Thyroid gland (tissue), 4 donors: ENCODE measurements at regions not wholly inside any gene's neighbourhood (a gene's known extent, or its start where the extent isn't known, plus 50 kb on each side); places are given as distances from the start of the nearest gene placed in this dataset.

Experiments
- DNase-seq, 2 donors: peaks; one replicate each; pipeline ENCODE4 v3.0.0-alpha.2; 2019
- H3K27ac ChIP-seq, 3 donors: fragments of 200-600 bp; sonication (generic); 1 replicate in 2 of 3; 2 replicates in 1 of 3; pipeline ENCODE4 v1.5.1; 2016 to 2019; ENCODE audit warnings: mild to moderate bottlenecking in 1 of 3, moderate library complexity in 1 of 3
- H3K27me3 ChIP-seq: fragments of 200-600 bp; sonication (generic); one replicate; pipeline ENCODE4 v1.5.1; 2019
- H3K36me3 ChIP-seq, 2 donors: fragments of 200-600 bp; sonication (generic); one replicate each; pipeline ENCODE4 v1.5.1; 2016 to 2019
- H3K4me1 ChIP-seq, 2 donors: fragments of 200-600 bp; sonication (generic); one replicate each; pipeline ENCODE4 v1.5.1; 2017 to 2019
- H3K4me3 ChIP-seq, 3 donors: fragments of 200-600 bp; sonication (generic); replicated peaks in 1 of 3; 1 replicate in 2 of 3; 2 replicates in 1 of 3; pipeline ENCODE4 v1.5.1; 2016; ENCODE audit warnings: mild to moderate bottlenecking in 1 of 3
- H3K9me3 ChIP-seq: fragments of 200-600 bp; sonication (generic); one replicate; pipeline ENCODE4 v1.5.1; 2017
- POLR2A ChIP-seq, 2 donors: fragments of 450-650 bp; IDR thresholded peaks; one replicate each; pipeline ENCODE4 v1.6.1; 2017; ENCODE audit warnings: antibody characterized with exemption in 2 of 2, mild to moderate bottlenecking in 2 of 2, moderate library complexity in 1 of 2
- WGBS, 2 donors: methylation state at CpG; one replicate each; pipeline ENCODE4 v1.1.5; 2017; 5-methylcytosine and 5-hydroxymethylcytosine counted together
- intact Hi-C: fragments of 100-400 bp; cut with DNase I; formaldehyde crosslinking; loops from one replicate; pipeline ENCODE4 v1.15.1; 2023
- TF ChIP-seq, protein P1 (sequence below), 6 experiments: fragments of 200-600 bp in 3 of 6; fragments of 450-650 bp in 3 of 6; sonication (generic) in 3 of 6; IDR thresholded peaks; one replicate each; pipeline ENCODE4 v1.5.1; 2016 to 2019; ENCODE audit warnings: antibody characterized with exemption in 6 of 6, mild to moderate bottlenecking in 2 of 6, inconsistent platforms in 1 of 6, moderate library complexity in 1 of 6

DNA sequence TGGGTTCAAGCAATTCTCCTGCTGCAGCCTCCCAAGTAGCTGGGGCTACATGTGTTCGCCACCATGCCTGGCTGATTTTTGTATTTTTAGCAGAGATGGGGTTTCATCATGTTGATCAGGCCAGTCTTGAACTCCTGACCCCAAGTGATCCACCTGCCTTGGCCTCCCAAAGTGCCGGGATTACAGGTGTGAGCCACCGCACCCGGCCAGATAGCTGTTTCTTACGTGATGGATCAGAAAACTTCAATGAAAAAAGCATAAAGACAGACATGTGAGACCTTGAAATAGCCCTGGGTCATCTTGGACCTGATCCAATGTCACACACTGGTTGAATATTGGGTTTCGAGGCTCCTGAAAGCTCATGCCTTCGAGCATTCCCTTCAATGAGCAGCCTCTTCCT, 66.7 kb upstream of the RTN4 start:
- Histone ChIP-seq H3K27me3 (no peaks in the 10 kb centered on the region), H3K4me1 (peaks cover 2 to 25% of the 10 kb centered on the region in 2 donors), H3K4me3 (no peak overlapping the region), H3K36me3 (no peaks in the 10 kb centered on the region), H3K27ac (no peak overlapping the region), H3K9me3 (no peaks in the 10 kb centered on the region)
- 86 to 99% methylated on average over 7 of the region's 7 CpGs for WGBS, 2 donors
- DNase-seq, result no peak
- intact Hi-C loops, result no loop called here
- no peak for TF ChIP-seq POLR2A (IDR thresholded peaks at IDR 0.05)
- TF ChIP-seq, protein P1, sequence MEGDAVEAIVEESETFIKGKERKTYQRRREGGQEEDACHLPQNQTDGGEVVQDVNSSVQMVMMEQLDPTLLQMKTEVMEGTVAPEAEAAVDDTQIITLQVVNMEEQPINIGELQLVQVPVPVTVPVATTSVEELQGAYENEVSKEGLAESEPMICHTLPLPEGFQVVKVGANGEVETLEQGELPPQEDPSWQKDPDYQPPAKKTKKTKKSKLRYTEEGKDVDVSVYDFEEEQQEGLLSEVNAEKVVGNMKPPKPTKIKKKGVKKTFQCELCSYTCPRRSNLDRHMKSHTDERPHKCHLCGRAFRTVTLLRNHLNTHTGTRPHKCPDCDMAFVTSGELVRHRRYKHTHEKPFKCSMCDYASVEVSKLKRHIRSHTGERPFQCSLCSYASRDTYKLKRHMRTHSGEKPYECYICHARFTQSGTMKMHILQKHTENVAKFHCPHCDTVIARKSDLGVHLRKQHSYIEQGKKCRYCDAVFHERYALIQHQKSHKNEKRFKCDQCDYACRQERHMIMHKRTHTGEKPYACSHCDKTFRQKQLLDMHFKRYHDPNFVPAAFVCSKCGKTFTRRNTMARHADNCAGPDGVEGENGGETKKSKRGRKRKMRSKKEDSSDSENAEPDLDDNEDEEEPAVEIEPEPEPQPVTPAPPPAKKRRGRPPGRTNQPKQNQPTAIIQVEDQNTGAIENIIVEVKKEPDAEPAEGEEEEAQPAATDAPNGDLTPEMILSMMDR (IDR thresholded peaks at IDR 0.05), result no peak

DNA sequence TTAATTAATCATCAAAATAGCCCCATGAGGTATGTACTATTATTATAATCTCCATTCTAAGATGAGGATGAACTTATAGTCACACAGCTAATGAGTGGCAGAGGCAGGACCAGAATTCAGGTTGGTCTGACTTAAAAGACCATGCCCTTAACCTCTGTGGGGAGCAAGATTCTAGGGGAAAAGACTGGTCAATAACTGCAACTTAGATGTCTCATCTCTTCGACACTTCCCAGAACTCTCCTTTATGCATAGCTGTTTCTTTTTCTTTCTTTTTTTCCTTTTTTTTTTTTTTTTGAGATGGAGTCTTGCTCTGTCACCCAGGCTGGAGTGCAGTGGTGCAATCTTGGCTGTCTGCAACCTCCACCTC, 66.3 kb upstream of the RTN4 start:
- Histone ChIP-seq H3K9me3 (no peaks in the 10 kb centered on the region), H3K27me3 (no peaks in the 10 kb centered on the region), H3K4me3 (no peak overlapping the region), H3K36me3 (no peaks in the 10 kb centered on the region), H3K4me1 (peaks cover 4 to 27% of the 10 kb centered on the region in 2 donors), H3K27ac (no peak overlapping the region)
- intact Hi-C loops, result no loop called here
- TF ChIP-seq POLR2A (IDR thresholded peaks at IDR 0.05), result no peak
- TF ChIP-seq, protein P1 (IDR thresholded peaks at IDR 0.05), result no peak
- no peak for DNase-seq
- WGBS, 2 donors, result 95 to 97% methylated on average over 1 of the region's 1 CpG

DNA sequence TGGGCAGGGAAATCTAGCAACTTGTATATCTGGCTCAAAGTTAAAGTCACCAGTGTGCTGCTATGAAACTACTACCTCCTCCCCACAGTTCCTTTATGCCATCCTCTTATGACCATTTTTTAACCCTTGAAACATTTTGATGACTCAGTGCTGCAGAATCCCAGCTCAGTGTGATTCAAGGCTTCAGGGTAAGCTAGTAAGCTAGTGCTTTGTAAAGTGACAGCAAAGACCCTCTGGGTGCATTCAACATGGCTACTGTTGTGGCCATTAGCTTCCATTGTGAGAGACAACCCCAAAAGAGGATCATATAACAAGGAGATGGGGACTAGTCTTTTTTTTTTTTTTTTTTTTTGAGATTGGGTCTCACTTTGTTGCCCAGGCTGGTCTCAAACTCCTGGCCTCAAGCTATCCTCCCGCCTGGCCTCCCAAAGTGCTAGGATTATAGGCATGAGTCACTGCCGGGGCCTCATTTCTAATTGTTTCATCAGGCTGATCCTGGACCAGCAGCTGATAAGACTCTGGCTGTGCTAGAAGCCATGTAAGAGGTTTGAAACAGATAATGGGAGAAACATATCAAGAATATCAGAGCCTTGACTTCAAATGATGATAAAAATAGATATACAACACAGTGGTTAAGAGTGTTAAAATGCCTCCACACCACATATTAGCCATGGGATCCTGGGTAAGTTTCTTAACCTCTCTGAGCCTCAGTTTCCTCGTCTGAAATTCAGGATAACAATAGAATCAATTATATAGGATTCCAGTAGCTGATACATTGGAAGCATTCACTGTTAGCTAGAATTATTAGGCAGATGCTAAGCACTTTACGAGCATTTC, 65.7 kb upstream of the RTN4 start:
- Histone ChIP-seq H3K27me3 (no peaks in the 10 kb centered on the region), H3K27ac (no peak overlapping the region), H3K4me3 (no peak overlapping the region), H3K9me3 (no peaks in the 10 kb centered on the region), H3K36me3 (no peaks in the 10 kb centered on the region), H3K4me1 (peaks cover 4 to 27% of the 10 kb centered on the region in 2 donors)
- no peak for DNase-seq
- intact Hi-C loops, result no loop called here
- WGBS, 2 donors, result 83 to 93% methylated on average over 4 of the region's 4 CpGs
- no peak for TF ChIP-seq POLR2A (IDR thresholded peaks at IDR 0.05)
- TF ChIP-seq, protein P1 (IDR thresholded peaks at IDR 0.05), result no peak

DNA sequence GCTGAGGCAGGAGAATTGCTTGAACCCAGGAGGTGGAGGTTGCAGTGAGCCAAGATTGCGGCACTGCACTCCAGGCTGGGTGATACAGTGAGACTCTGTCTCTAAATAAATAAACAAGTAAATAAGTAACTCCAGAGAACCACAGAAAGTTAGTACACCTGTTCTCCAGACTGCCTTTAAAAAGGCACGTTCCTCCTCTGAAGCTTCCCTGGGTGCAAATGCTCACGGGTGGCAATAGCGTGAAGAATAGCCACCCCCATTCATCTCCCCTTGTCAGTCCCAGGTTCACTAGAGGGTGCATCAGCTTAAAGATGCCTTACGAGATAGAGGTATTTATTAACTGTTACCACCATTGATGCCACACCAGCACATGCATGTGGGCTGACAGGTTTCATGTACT, 64.3 kb upstream of the RTN4 start:
- Histone ChIP-seq H3K27me3 (no peaks in the 10 kb centered on the region), H3K27ac (no peak overlapping the region), H3K9me3 (no peaks in the 10 kb centered on the region), H3K4me1 (peaks cover 4 to 20% of the 10 kb centered on the region in 2 donors), H3K36me3 (no peaks in the 10 kb centered on the region), H3K4me3 (no peak overlapping the region)
- intact Hi-C loops, result no loop called here
- TF ChIP-seq POLR2A (IDR thresholded peaks at IDR 0.05), result no peak
- TF ChIP-seq, protein P1 (IDR thresholded peaks at IDR 0.05), result no peak
- no peak for DNase-seq
- WGBS, 2 donors, result 96 to 97% methylated on average over 5 of the region's 5 CpGs

DNA sequence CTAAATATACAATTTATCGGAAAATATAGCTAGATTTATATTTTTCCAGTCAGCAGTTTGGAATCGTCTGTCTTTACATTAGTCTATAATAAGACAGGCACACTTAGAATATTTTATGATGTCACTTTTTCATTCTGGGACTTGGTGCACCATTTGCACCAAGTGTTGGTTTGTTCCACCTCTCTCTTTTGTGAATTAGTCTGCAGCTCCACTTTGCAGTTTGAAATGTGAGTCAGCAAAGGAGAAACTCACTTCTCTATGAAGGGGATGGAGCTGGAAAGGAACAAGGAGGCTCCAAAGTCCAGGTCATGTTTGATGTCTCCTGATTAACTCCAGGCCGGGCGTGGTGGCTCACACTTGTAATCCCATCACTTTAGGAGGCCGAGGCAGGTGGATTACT, 63.8 kb upstream of the RTN4 start:
- H3K36me3 ChIP-seq, result no peaks in the 10 kb centered on the region
- no peak overlapping the region for H3K27ac ChIP-seq
- WGBS, 2 donors, result 97% methylated on average over 5 of the region's 5 CpGs
- no peaks in the 10 kb centered on the region for H3K27me3 ChIP-seq
- peaks cover 4 to 25% of the 10 kb centered on the region in 2 donors for H3K4me1 ChIP-seq
- intact Hi-C loops, result no loop called here
- no peak overlapping the region for H3K4me3 ChIP-seq
- no peak for TF ChIP-seq POLR2A (IDR thresholded peaks at IDR 0.05)
- TF ChIP-seq, protein P1 (IDR thresholded peaks at IDR 0.05), result no peak
- no peaks in the 10 kb centered on the region for H3K9me3 ChIP-seq
- no peak for DNase-seq
